B cell (primary cell): ENCODE measurements at regions not wholly inside any gene's neighbourhood (a gene's known extent, or its start where the extent isn't known, plus 50 kb on each side); places are given as distances from the start of the nearest gene placed in this dataset.

ENCODE experiments used
- ATAC-seq: fragments of 200-7000 bp; cut with Tn5 transposase; one replicate; pipeline ENCODE4 v1.10.0; 2021; ENCODE audit warnings: low read depth, mild to moderate bottlenecking, moderate number of reproducible peaks, moderate library complexity
- CTCF ChIA-PET: fragments of 350-600 bp; sonication (Branson Sonifier 250); formaldehyde crosslinking; loops from one replicate; lab custom pipeline; 2021; ENCODE audit warnings: antibody characterized with exemption, inconsistent platforms; lab: Charles Lee
- POLR2A ChIA-PET: fragments of 350-600 bp; sonication (Branson Sonifier 250); formaldehyde crosslinking; loops from one replicate; lab custom pipeline; 2021; ENCODE audit warnings: antibody characterized with exemption; lab: Charles Lee
- DNase-seq: peaks from one replicate; pipeline ENCODE4 v3.0.0; 2013
- H2AFZ ChIP-seq: 2 replicates; pipeline ENCODE4 v1.6.1; 2012; ENCODE audit warnings: mild to moderate bottlenecking, low read depth, low read length; ENCODE audit not compliant: insufficient read depth, poor library complexity, severe bottlenecking
- H3K27ac ChIP-seq, 2 donors: 1 replicate in 1 of 2; 2 replicates in 1 of 2; pipeline ENCODE4 v1.5.1; 2012 to 2013; ENCODE audit warnings: low read length in 2 of 2, mild to moderate bottlenecking in 2 of 2, moderate library complexity in 1 of 2
- H3K27me3 ChIP-seq, 4 experiments: fragments of 200-600 bp in 1 of 4; sonication (generic) in 1 of 4; replicated peaks in 1 of 4; 1 replicate in 2 of 4; 2 replicates in 2 of 4; pipeline versions ENCODE4 v1.6.1 to v1.7.0; 2013 to 2016; ENCODE audit warnings: low read length in 3 of 4, mild to moderate bottlenecking in 2 of 4, mixed read lengths in 1 of 4, moderate library complexity in 1 of 4; ENCODE audit not compliant: insufficient read depth in 4 of 4, control insufficient read depth in 3 of 4; ENCODE audit errors: control extremely low read depth in 1 of 4
- H3K36me3 ChIP-seq, 2 experiments: replicated peaks in 1 of 2; 1 replicate in 1 of 2; 2 replicates in 1 of 2; pipeline versions ENCODE4 v1.6.1 to v1.7.1; 2013; ENCODE audit warnings: low read length in 1 of 2; ENCODE audit not compliant: insufficient read depth in 2 of 2, control insufficient read depth in 1 of 2; ENCODE audit errors: control extremely low read depth in 1 of 2, extremely low read depth in 1 of 2
- H3K4me1 ChIP-seq, 2 donors: fragments of 200-600 bp in 1 of 2; sonication (generic) in 1 of 2; 1 replicate in 1 of 2; 2 replicates in 1 of 2; pipeline versions ENCODE4 v1.5.1 to v1.6.1; 2013 to 2017; ENCODE audit warnings: low read length in 2 of 2; ENCODE audit not compliant: control insufficient read depth in 2 of 2, insufficient read depth in 2 of 2
- H3K4me2 ChIP-seq: replicated peaks from 2 replicates; pipeline ENCODE3; 2012; ENCODE audit warnings: mild to moderate bottlenecking, low read depth, low read length; ENCODE audit not compliant: poor library complexity, severe bottlenecking
- H3K4me3 ChIP-seq, 5 experiments: fragments of 200-600 bp in 1 of 5; sonication (generic) in 1 of 5; 1 replicate in 3 of 5; 2 replicates in 2 of 5; pipeline versions ENCODE4 v1.5.1 to v1.7.0; 2011 to 2016; ENCODE audit warnings: low read length in 4 of 5, mild to moderate bottlenecking in 4 of 5, low read depth in 2 of 5, control low read depth in 1 of 5, moderate library complexity in 1 of 5; ENCODE audit not compliant: insufficient read depth in 1 of 5; ENCODE audit errors: control extremely low read depth in 1 of 5, extremely low read depth in 1 of 5
- H3K79me2 ChIP-seq: fragments of 200-600 bp; sonication (generic); one replicate; pipeline ENCODE4 v1.6.0; 2016; ENCODE audit warnings: low read length; ENCODE audit not compliant: control insufficient read depth, insufficient read depth
- H3K9ac ChIP-seq: fragments of 200-600 bp; sonication (generic); 2 replicates; pipeline ENCODE4 v1.6.1; 2017; ENCODE audit warnings: mild to moderate bottlenecking, low read length, moderate library complexity
- H3K9me3 ChIP-seq, 3 donors: one replicate each; pipeline versions ENCODE4 v1.6.1 to v1.7.1; 2013; ENCODE audit warnings: low read length in 2 of 3; ENCODE audit not compliant: control insufficient read depth in 2 of 3, insufficient read depth in 1 of 3; ENCODE audit errors: control extremely low read depth in 1 of 3
- H4K20me1 ChIP-seq: 2 replicates; pipeline ENCODE4 v1.6.0; 2012; ENCODE audit warnings: mild to moderate bottlenecking, low read length; ENCODE audit not compliant: insufficient read depth, control insufficient read depth, poor library complexity, severe bottlenecking
- H3K27ac Mint-ChIP-seq: one replicate; pipeline ENCODE4 v1.8.0; 2021; ENCODE audit warnings: mixed read lengths
- H3K27me3 Mint-ChIP-seq: one replicate; pipeline ENCODE4 v1.8.0; 2021; ENCODE audit warnings: mixed read lengths
- H3K4me1 Mint-ChIP-seq: one replicate; pipeline ENCODE4 v1.8.0; 2021; ENCODE audit warnings: mixed read lengths
- H3K4me3 Mint-ChIP-seq: one replicate; pipeline ENCODE4 v1.8.0; 2021; ENCODE audit warnings: mixed read lengths
- H3K9me3 Mint-ChIP-seq: one replicate; pipeline ENCODE4 v1.8.0; 2022; ENCODE audit warnings: mixed read lengths; ENCODE audit not compliant: insufficient read depth
- EZH2 ChIP-seq: IDR thresholded peaks from 2 replicates; pipeline ENCODE4 v1.6.1; 2012; ENCODE audit warnings: borderline replicate concordance, low read depth, mild to moderate bottlenecking, moderate library complexity, low read length; ENCODE audit not compliant: insufficient read depth, poor library complexity, severe bottlenecking
- WGBS: methylation state at CpG from one replicate; pipeline ENCODE4 v1.1.5; 2013; ENCODE audit warnings: missing lambda C conversion rate; ENCODE audit not compliant: insufficient coverage; 5-methylcytosine and 5-hydroxymethylcytosine counted together
- intact Hi-C: fragments of 100-400 bp; cut with micrococcal nuclease; formaldehyde crosslinking; loops from one replicate; pipeline ENCODE4 v1.10.0; 2022
- TF ChIP-seq, protein P1 (sequence below): fragments of 200-600 bp; IDR thresholded peaks from one replicate; pipeline ENCODE4 v1.8.0; 2022; ENCODE audit warnings: antibody characterized with exemption, mild to moderate bottlenecking

DNA sequence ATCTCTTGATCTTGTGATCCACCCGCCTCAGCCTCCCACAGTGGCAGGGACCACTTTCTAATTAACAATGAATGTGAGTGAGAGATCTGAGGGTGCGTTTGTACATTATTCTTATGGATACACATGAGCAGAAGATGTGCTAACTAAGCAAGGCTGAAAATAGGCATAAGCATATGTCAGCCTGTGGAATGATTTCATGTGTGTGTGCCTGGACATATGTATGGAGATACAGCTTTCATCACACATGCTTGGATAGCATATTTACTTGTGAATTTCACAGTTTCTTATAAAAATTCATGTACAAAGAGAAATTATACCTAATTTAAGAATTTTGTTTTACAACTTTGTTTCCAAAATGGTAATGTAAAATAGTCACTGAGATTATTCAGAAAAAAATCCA, 565.6 kb downstream of the MTRR start:
- Histone ChIP-seq H3K27ac (no peak overlapping the region), H3K4me1 (no peaks in the 10 kb centered on the region), H4K20me1 (no peaks in the 10 kb centered on the region), H3K27me3 (no peaks in the 10 kb centered on the region), H3K9me3 (peaks cover 0 to 4% (median 0%) of the 10 kb centered on the region in 3 donors), H3K4me3 (no peak overlapping the region), H3K4me2 (no peak overlapping the region), H3K9ac (no peak overlapping the region), H2AFZ (no peak overlapping the region), H3K79me2 (no peaks in the 10 kb centered on the region), H3K36me3 (no peaks in the 10 kb centered on the region)
- H3K4me1 Mint-ChIP-seq = no peaks in the 10 kb centered on the region
- ChIA-PET CTCF (no interaction called here), POLR2A (no interaction called here)
- no peak for ATAC-seq
- no peak for TF ChIP-seq EZH2
- TF ChIP-seq, protein P1, sequence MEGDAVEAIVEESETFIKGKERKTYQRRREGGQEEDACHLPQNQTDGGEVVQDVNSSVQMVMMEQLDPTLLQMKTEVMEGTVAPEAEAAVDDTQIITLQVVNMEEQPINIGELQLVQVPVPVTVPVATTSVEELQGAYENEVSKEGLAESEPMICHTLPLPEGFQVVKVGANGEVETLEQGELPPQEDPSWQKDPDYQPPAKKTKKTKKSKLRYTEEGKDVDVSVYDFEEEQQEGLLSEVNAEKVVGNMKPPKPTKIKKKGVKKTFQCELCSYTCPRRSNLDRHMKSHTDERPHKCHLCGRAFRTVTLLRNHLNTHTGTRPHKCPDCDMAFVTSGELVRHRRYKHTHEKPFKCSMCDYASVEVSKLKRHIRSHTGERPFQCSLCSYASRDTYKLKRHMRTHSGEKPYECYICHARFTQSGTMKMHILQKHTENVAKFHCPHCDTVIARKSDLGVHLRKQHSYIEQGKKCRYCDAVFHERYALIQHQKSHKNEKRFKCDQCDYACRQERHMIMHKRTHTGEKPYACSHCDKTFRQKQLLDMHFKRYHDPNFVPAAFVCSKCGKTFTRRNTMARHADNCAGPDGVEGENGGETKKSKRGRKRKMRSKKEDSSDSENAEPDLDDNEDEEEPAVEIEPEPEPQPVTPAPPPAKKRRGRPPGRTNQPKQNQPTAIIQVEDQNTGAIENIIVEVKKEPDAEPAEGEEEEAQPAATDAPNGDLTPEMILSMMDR = no peak
- intact Hi-C loops = no loop called here
- no peaks in the 10 kb centered on the region for H3K27me3 Mint-ChIP-seq
- no peak for DNase-seq
- H3K9me3 Mint-ChIP-seq = no peaks in the 10 kb centered on the region
- no peak overlapping the region for H3K4me3 Mint-ChIP-seq
- no CpG with 5 or more reads among the region's 2 CpGs for WGBS
- no peak overlapping the region for H3K27ac Mint-ChIP-seq

DNA sequence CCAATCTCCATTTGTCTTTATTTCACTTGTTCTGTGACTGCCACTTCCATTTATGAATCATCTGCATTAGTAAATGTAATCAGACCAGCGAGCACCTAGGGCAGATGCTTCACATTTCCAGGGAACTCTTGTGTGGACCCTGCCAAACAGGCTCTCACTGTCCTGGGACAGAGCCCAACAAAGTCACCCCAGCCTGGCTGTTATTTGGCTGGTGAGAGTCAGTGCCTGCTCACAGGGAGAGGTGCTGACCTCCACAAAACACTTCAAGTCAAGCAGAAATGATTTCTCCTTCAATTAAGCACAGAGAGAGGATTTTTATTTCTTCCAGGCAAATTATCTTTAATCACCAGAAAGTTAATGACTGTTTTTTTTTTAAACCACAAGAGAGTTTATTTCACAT, 568.0 kb downstream of the MTRR start:
- Histone ChIP-seq H4K20me1 (no peaks in the 10 kb centered on the region), H3K36me3 (no peaks in the 10 kb centered on the region), H3K4me2 (no peak overlapping the region), H3K9ac (no peak overlapping the region), H3K4me1 (no peaks in the 10 kb centered on the region), H3K9me3 (no peaks in the 10 kb centered on the region), H3K27me3 (no peaks in the 10 kb centered on the region), H2AFZ (no peak overlapping the region), H3K27ac (no peak overlapping the region), H3K79me2 (no peaks in the 10 kb centered on the region), H3K4me3 (no peak overlapping the region)
- H3K4me3 Mint-ChIP-seq = no peak overlapping the region
- DNase-seq = no peak
- WGBS = 71% methylated on average over 1 of the region's 1 CpG
- H3K27me3 Mint-ChIP-seq = no peaks in the 10 kb centered on the region
- intact Hi-C loops = no loop called here
- CTCF ChIA-PET = no interaction called here
- POLR2A ChIA-PET = no interaction called here
- H3K9me3 Mint-ChIP-seq = no peaks in the 10 kb centered on the region
- ATAC-seq = no peak
- H3K4me1 Mint-ChIP-seq = no peaks in the 10 kb centered on the region
- H3K27ac Mint-ChIP-seq = no peak overlapping the region
- TF ChIP-seq, protein P1 = no peak
- TF ChIP-seq EZH2 = no peak
